SH-SY5Y (cell line): ENCODE measurements at regions not wholly inside any gene's neighbourhood (a gene's known extent, or its start where the extent isn't known, plus 50 kb on each side); places are given as distances from the start of the nearest gene placed in this dataset.

Source experiments
- GATA2 ChIP-seq: IDR thresholded peaks from 2 replicates; pipeline ENCODE4 v1.6.1; 2011; ENCODE audit warnings: mild to moderate bottlenecking, low read depth, low read length
- GATA3 ChIP-seq: IDR thresholded peaks from 2 replicates; pipeline ENCODE4 v1.6.1; 2011; ENCODE audit warnings: low read depth, mild to moderate bottlenecking, low read length, moderate library complexity

DNA sequence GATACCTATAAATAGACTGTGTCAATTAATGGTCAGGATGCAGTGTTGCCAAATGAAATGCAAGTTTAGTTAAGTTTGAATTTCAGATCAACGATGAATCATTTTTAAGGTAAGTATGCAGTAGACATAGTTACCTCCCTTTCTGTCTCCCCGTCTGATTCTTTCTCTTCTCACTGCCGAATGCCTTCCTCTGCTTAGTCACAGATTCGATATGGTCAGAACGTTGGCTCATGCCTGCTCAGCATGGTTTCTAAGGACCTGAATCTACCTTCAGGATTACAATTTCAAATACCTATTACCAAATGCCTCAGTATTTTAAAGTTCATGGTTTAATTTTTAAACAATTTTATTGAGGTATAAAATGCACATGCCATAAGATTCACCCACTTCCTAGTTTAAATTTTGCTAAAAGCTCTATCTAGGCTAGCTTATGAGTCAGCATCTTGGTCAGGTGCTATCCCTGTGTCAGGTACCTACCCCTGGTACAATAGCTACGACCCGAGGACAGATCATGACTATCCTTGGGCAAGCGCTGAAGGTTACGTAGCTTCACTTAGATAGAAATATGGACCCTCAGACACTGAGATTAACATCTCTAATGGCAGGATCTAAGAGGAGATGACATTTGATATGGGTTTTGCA, 78.2 kb upstream of the SPON1 start:
- TF ChIP-seq GATA2 (no peak), GATA3 (no peak)

GRCh38 chr11:13885083-13885482, 77.4 kb upstream of the SPON1 start:
- TF ChIP-seq GATA2, result no peak
- no peak for TF ChIP-seq GATA3

GRCh38 chr11:13889552-13890249, 72.8 kb upstream of the SPON1 start:
- TF ChIP-seq GATA2 (no peak), GATA3 (no peak)

GRCh38 chr11:13891911-13892310, 70.6 kb upstream of the SPON1 start:
- TF ChIP-seq GATA2 (no peak; the same call in 1 of the 2 replicates), GATA3 (peak; percentile 69; the same call in 1 of the 2 replicates)

DNA sequence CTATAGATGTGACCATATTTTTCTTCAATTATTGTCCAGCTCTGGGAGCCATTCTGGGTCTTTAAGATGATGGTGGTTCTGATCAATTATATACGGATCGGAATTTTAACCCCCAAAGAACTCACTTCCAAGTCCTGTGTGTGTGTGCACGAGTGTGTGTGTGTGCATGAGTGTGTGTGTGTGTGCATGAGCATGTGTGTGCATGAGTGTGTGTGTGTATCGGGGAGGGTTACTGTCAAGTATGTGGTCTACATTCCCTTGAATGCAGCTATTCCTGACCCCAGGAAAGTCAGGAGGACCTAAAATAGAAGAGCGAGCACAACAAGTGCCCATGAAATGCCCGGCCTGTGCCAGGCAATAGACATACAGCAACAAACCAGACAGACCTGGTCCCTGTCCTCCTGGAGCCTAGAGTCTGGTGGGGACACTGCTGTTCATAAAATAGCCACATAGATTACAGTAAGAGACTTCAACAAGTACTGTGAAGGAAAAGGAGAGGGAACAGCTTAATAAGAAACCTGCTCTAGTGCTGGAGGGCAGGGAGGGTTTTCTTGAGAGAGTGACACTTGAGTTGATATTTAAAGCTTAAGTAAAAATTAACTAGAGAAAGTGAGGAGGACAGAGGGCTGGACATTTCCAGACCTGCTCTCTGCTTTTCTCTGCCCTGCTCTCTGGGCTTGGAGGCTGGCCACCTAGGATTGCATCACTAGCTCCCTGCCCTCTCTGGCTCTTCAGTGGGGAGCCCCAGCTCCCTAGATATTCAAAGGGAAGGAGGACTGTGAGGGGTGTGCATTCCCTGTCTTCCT, 66.1 kb upstream of the SPON1 start:
- no peak for TF ChIP-seq GATA3

GRCh38 chr11:13896981-13897353, 65.6 kb upstream of the SPON1 start:
- TF ChIP-seq GATA2 (no peak), GATA3 (no peak)

DNA sequence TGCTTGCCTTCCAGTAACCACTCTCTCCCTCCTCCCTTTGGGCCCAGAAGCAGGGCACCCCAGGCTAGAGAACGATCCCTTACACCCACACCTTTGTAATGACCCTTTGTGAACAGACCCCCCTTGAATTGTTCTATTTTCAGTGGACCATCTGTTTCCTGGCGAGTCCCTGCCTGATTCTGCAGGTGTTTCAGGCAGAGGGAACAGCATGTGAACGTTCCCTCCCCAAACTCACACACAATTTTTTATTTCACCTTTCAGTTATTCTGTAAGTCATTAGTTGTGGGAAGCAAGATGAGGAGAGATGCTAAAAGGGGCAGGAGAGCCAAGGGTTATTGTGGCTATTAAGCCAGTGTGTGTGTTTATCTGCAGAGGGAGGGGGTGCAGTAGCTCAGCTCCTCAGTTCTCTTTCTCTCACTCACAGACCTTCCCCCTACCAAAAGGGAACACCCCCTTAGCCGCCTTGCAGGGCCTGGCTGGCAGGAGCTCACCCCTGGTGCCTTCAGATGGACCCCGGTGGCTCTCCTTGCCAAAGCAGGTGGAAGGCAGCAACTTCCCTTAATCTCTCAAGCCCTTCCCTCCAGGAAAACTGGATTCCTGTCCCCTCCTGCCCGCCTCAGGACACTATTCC, 64.8 kb upstream of the SPON1 start:
- no peak for TF ChIP-seq GATA3
- no peak for TF ChIP-seq GATA2

DNA sequence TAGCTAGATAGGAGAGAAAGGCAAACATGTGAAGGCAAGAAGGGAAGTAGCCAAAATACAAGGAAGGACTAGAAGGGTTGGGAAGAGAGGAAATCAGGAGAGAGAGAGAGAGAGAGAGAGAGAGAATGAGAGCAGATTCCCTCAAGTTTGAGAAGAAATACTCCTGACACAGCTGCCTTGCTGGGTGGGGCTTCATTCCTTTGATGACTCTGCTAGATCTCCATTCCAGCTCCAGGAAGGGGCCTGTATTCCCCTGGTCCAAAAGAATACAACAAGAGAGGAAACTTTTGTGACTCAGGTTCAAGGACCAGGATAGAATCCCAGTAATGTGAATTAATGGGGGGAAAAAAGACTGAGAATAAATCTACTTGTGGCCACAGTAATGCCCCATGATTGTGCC, 62.9 kb upstream of the SPON1 start:
- no peak for TF ChIP-seq GATA2
- TF ChIP-seq GATA3, result no peak

DNA sequence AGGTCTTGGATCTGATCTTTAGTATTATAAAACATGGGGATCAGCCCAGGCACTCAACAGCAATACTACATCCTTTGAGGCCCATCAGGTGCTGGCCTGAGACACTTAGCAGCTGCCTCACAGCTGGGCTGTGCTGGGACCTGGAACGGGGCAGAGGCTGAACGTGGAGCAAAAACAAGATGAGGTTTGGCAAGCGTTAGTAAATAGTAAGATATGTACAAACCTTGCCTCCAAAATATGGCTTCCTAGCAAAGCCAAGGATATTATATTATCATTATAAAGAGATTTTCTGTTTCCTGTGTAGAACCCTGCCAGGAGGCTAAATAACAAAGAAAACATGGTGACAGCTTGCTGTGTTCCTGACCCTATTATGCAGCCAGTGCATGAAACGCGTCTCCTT, 60.0 kb upstream of the SPON1 start:
- TF ChIP-seq GATA3, result no peak
- no peak for TF ChIP-seq GATA2

- no peak for TF ChIP-seq GATA3
- TF ChIP-seq GATA2, result no peak
These were observed 57.3 kb upstream of the SPON1 start for GRCh38 chr11:13905137-13905781.

GRCh38 chr11:13907678-13908077, 54.8 kb upstream of the SPON1 start:
- TF ChIP-seq GATA3, result no peak
- no peak for TF ChIP-seq GATA2

DNA sequence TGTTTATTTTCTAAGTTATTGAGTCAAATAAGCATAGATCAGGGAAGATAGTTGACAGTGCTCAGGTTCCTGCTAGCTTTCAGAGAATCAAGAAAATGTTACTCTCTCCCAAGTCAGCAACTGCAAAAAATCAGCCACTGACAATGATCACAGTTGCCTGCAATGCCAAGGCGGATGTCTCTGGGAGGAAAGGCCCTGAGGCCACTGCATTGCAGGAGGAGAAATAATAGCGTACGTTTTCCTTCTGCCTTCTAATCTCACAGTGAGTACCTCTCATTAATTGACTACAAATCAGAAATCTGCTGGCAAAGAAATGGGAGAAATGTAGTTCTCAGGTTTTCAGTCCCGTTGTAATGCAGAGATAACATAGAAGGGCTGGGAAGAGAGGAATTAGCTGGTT, 54.0 kb upstream of the SPON1 start:
- TF ChIP-seq GATA3, result no peak
- 0 out of 2 replicates have a peak, but pooled peaks have one; percentile 14 for TF ChIP-seq GATA2
